C4-2B (cell line): ENCODE measurements at regions not wholly inside any gene's neighbourhood (a gene's known extent, or its start where the extent isn't known, plus 50 kb on each side); places are given as distances from the start of the nearest gene placed in this dataset.

Source experiments
- ZFX ChIP-seq: fragments of 450-650 bp; IDR thresholded peaks from 2 replicates; pipeline ENCODE4 v1.6.1; 2017
- TF ChIP-seq, protein P1 (sequence below): fragments of 450-650 bp; conservative IDR thresholded peaks from 2 replicates; pipeline ENCODE4 v1.5.1; 2017; ENCODE audit warnings: mild to moderate bottlenecking

DNA sequence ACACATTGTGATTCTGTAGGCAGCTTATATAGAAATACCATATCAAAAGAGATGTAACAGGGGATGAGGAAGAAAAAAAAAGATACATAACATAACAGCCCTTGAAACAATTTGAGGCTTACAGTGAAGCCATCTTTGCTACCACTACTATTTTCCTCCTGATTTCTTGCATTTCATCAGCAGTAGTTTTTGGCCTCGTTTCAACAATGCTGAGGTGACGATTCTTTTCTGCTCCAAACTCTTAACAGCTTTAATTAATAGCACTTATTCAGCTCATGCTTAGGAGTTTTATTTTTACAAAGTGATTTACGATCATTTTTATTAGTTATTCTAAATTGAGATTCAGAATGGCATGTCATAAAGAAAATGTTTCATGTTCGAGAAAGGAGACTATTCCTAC is 163.2 kb downstream of the DCK start:
- TF ChIP-seq, protein P1, sequence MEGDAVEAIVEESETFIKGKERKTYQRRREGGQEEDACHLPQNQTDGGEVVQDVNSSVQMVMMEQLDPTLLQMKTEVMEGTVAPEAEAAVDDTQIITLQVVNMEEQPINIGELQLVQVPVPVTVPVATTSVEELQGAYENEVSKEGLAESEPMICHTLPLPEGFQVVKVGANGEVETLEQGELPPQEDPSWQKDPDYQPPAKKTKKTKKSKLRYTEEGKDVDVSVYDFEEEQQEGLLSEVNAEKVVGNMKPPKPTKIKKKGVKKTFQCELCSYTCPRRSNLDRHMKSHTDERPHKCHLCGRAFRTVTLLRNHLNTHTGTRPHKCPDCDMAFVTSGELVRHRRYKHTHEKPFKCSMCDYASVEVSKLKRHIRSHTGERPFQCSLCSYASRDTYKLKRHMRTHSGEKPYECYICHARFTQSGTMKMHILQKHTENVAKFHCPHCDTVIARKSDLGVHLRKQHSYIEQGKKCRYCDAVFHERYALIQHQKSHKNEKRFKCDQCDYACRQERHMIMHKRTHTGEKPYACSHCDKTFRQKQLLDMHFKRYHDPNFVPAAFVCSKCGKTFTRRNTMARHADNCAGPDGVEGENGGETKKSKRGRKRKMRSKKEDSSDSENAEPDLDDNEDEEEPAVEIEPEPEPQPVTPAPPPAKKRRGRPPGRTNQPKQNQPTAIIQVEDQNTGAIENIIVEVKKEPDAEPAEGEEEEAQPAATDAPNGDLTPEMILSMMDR, result no peak
- no peak for TF ChIP-seq ZFX
